Astrocyte of the cerebellum (primary cell): ENCODE measurements at regions not wholly inside any gene's neighbourhood (a gene's known extent, or its start where the extent isn't known, plus 50 kb on each side); places are given as distances from the start of the nearest gene placed in this dataset.
"Not testable (repeated sequence)": the region's sequence is repeated elsewhere in the genome, so short reads cannot be mapped to it uniquely, and the experiment has no call there.

Source experiments
- DNase-seq: peaks from one replicate; pipeline ENCODE4 v3.0.0-alpha.2; 2011; ENCODE audit warnings: low read depth
- H3K4me3 ChIP-seq: 2 replicates; pipeline ENCODE4 v1.5.1; 2011; ENCODE audit warnings: mild to moderate bottlenecking, low read depth, low read length, moderate library complexity
- CTCF ChIP-seq: IDR thresholded peaks from 2 replicates; pipeline ENCODE4 v1.5.1; 2012; ENCODE audit warnings: low read length, low read depth, moderate library complexity, mild to moderate bottlenecking; ENCODE audit errors: missing control alignments
- in situ Hi-C: cut with HindIII; loops from 2 replicates; pipeline ENCODE4 v1.10.0; 2017; ENCODE audit warnings: low sequenced_read_pairs

- TF ChIP-seq CTCF, result no peak
- DNase-seq, result no peak
- in situ Hi-C loops, result no loop called here
- no peak overlapping the region for H3K4me3 ChIP-seq
These were observed 1064.0 kb upstream of the PCDH10 start for GRCh38 chr4:132085105-132085504.

- in situ Hi-C loops, result no loop called here
- no peak overlapping the region for H3K4me3 ChIP-seq
- no peak for DNase-seq
- no peak for TF ChIP-seq CTCF
These were observed 1055.1 kb upstream of the PCDH10 start for GRCh38 chr4:132094017-132094416.

DNA sequence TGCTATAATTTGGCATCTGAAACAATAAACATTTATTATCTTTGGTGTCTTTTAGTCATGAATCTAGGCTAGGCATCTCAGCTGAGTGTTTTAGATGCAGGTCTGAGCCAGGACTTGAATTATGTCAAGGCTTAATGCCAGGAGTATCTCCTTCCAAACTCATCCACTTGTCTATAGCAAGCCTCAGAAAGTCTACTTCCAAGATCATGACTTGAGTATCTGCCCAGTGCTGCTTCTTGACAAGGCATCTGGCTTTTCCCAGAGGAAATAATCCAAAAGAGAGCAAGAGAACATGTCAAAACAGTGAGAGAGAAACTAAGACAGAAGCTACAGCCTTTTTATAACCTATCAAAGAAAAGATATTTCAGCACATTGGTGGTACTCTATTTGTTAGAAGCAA lies 1052.1 kb upstream of the PCDH10 start:
- H3K4me3 ChIP-seq, result no peak overlapping the region
- in situ Hi-C loops, result no loop called here
- DNase-seq, result no peak
- TF ChIP-seq CTCF, result no peak

DNA sequence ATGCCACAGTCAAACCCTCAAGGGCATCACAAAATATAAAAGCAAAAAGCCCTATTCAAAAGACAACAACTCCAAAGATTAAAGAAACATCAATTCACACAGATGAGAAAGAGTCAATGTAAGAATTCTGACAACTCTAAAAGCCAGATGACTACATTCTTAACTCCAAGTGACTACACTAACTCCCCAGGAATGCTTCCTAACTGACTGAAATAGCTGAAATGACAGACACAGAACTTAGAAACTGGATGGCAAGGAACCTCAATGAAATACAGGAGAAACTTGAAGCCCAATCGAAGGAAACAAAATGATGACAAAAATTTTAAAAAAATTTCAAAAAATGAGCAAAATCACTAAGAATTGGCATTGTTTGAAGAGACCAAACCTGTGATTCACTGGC lies 1047.6 kb upstream of the PCDH10 start:
- no peak for DNase-seq
- TF ChIP-seq CTCF, result no peak
- in situ Hi-C loops, result no loop called here
- H3K4me3 ChIP-seq, result no peak overlapping the region

DNA sequence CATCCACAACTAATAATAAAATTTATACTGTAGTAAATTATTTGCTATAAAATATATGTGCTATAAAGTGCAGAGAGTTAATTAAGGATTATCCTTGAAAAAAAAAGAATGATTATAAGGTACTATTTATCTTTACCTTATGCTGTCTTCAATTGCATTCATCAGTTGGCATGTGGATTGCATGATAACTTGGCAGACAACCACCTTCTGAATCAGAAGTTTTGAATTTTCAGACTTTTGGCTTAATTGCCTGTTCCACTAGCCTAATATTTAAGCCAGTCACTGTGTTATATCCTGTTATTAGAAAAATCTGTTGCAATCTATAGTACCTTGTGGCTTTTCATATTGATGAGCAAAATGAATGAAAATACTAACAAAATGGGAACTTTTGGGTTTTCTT lies 1040.3 kb upstream of the PCDH10 start:
- H3K4me3 ChIP-seq, result no peak overlapping the region
- in situ Hi-C loops, result no loop called here
- TF ChIP-seq CTCF, result no peak
- DNase-seq, result peak; percentile 27

DNA sequence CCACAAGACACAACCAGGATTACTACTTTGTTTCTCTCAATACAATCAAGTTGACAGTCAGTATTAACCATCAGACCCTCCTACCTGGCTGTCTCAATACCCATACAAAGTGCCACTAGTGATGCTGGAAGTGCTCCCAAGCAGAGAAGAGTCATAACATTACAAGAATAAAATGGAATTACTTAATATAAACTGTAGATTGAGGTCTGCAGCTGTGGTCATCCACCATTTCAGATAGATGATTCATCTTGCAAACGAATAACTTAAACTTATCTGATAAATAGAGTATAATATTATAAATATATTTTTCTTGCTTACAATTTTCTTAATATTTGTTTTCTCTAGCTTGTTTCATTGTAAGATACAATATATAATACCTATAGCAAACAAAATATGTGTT lies 1034.2 kb upstream of the PCDH10 start:
- no peak overlapping the region for H3K4me3 ChIP-seq
- in situ Hi-C loops, result no loop called here
- no peak for DNase-seq
- TF ChIP-seq CTCF, result no peak

DNA sequence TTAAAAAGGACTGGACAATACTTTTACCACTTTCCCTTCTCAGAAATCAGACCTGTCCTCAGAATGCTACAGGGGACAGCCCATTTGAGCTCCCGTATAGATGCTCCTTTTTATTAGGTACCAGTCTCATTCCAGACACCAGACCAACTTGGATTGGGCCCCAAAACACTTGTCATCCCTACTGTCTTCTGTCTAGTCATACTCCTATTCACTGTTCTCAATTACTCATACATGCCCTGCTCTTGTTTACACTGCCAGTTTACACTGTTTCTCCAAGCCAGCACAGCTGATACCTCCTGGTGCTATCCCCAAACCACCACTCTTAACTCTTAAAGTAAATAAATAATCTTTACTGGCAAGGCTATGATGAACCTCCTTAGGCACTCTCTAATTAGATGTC lies 1026.4 kb upstream of the PCDH10 start:
- in situ Hi-C loops, DNase-seq, H3K4me3 ChIP-seq: not testable (repeated sequence)
